NCI-H128 (cell line): ENCODE measurements at regions not wholly inside any gene's neighbourhood (a gene's known extent, or its start where the extent isn't known, plus 50 kb on each side); places are given as distances from the start of the nearest gene placed in this dataset.
"Not testable (repeated sequence)": the region's sequence is repeated elsewhere in the genome, so short reads cannot be mapped to it uniquely, and the experiment has no call there.

Experiments used
- DNase-seq: peaks from one replicate; lab custom pipeline; 2025; ENCODE audit not compliant: unreplicated experiment; lab: John Stamatoyannopoulos, UW

GRCh38 chr2:125588780-125589179 lies 1067.2 kb upstream of the GYPC start:
- DNase-seq = no peak

- no peak for DNase-seq
Measured at GRCh38 chr2:125591954-125592353, 1064.0 kb upstream of the GYPC start.

GRCh38 chr2:125593036-125593435 lies 1062.9 kb upstream of the GYPC start:
- DNase-seq = no peak

GRCh38 chr2:125596612-125597011 lies 1059.3 kb upstream of the GYPC start:
- no peak for DNase-seq

DNA sequence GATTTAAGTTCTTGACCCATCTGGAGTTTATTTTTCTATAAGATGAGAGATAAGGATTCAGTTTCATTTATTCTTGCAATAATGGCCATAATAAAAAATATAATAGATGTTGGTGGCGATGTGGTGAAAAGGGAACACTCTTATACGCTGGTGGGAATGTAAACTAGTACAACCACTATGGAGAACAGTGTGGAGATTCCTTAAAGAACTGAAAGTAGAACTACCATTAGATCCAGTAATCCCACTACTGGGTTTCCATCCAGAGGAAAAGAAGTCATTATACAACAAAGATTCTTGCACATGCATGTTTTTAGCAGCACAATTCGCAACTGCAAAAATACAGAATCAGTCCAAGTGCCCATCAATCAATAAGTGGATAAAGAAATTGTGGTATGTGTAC lies 1040.5 kb upstream of the GYPC start:
- DNase-seq = no peak

DNA sequence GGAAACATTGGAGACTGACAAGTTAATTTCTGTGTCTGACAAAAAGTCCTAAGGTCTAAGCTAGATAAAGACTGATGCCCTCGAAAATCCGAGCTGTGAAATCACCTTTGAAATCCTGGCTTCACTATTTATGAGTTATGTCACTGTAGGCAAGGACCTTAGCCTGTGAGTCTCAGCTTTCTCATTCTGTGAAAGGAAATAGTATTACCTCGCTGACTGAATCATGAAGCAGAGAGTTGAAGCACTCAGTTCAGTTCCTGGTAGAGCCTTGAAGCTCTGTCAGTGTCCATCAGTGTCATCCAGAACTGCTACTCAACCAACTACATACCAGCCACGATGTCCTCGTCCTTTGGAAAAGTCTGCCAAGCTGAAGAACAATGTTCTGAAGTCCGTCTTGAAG lies 1025.6 kb upstream of the GYPC start:
- no peak for DNase-seq

DNA sequence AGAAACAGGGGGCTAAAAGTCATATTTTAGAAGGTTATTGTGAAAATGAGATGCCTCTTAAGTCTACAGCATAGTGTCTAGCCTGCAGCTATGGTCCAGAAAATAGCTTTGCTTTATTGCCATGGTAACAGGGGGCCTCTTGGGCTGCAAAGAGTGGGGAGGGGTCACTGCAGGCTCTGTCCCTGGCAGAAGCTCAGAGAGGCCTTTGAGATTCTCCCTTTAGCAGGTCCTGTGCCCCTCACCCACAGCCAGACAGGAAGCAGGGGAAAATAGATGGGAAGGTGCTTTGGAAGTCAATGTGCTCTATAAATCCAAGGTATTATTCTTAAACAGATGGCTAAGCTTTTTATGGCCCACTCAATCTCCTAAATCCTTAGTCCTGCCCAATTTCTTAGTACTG lies 1021.3 kb upstream of the GYPC start:
- DNase-seq = no peak

DNA sequence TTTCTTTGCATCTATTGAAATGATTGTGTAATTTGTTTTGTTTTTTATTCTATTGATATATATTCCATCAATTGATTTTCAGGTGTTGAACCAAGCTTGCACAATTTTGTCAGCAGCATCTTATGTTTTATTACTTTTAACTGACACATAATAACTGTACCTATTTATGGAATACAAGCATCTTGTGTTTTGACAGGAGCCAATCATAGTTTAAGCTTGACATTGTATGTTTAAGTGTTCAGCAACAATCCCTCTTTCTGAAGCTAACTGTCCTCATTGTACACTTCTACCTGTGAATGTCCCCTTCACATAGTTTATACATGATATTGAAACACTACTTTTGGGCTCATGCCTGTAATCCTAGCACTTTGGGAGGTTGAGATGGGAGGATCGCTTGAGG lies 1017.6 kb upstream of the GYPC start:
- DNase-seq = no peak

DNA sequence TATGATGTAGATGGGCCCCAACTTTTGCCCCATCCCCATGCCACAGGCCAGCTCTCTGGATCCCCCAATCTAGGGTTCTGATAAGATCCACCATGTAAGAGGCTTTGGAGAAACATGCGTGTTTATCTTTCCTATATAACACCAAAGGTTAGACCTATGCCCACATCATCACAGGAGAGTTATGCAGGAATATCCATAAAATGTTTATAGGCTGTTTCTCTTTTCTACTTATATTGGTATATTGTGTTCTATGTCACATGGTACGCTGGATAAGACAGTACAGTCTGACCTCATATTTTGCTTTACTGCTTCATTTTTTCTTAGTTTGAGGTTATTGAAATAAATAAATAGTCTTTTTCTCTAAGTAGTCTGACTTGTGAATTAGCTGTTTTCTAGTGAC lies 1013.9 kb upstream of the GYPC start:
- DNase-seq = no peak

DNA sequence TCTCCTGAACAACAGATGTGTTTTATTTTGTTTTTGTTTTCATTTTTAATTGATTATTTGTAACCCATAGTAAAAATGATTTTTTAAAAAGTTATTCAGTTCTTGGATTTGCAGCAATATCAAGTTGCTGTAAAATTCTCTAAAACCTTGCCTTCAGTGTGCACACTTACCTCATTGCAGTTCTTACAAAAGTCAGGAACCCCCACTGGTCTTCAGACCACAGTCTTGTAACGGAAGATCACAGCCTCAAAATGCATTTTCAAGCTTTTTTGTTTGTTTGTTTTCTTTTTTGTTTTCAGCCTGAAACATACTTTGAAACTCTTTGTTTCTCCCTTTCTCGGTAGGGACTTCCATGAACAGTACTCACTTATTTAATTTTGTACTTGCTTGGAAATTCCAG lies 1012.8 kb upstream of the GYPC start:
- no peak for DNase-seq

DNA sequence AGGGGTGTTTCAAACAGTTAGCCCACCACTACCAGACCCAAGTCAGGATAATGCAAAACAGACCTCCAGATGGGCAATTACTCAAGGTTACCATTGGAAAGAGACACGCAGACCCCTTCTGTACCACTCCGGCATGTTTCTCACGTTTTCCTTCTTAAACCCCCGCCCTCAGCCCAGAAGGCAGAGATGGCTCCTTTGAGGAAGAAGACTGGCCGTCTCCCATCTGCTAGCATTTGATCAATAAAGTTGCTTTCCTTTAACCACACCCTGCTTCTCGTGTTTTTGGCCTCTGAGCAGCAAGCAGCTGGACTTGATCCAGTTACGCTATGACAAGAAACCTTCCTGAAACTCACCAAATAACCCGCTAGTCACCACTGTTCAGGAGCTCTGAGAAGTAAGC lies 1012.4 kb upstream of the GYPC start:
- DNase-seq = no peak

DNA sequence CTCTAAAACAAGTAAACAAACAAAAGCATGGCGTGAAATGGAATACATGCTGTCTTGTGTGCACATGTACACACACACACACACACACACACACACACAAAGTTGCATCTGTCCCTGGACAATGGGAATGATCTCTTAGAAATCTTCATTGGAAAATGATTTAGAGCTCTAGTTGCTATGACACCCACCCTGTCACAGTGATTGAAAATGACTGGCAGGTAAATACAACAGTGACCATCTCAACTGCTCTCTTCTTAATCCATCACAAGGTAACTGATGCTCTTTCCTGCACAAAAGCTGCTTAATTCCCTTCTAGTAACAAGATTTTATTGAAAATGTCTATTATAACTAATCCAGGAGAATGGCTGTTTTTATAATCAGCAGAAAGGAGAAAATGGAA lies 1011.7 kb upstream of the GYPC start:
- no peak for DNase-seq

DNA sequence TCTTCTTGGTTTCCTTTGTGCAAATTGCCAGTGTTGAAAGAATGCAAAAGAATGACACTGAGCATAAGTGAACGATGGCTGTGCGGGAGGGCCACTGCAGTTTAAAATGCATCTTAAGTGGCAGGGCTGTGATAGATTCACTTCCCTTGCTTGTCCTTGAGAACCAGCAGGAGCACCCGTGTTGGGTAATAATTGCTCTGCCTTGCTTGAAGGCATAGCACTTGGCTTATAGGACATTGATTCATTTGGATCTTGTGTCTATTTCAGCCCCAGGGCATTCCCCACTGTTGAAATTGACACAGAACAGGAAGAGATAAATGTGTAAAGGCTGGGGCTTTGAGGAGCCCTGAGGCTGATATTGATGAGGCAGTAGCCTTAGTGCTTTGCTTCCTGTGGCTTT lies 1003.7 kb upstream of the GYPC start:
- DNase-seq = no peak

DNA sequence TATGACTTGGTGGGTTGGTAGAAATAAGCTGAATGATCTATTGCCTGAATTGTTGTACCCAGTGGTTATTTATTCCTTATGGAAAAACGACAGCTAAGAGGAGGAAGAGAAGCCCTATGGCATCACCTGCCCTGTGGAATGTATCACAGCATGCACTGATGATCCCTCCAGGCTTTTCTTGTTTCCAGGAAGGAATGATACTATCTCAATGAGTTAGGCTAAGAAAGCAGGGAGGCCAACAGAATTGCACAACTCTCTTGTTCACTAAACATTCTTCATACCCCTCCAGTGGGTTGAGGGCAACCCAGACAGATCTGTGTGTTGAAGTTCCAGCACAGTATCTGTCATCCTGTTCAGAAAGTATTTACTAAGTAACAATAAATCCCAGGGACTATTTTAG lies 1001.7 kb upstream of the GYPC start:
- no peak for DNase-seq

GRCh38 chr2:125656190-125656589 lies 999.8 kb upstream of the GYPC start:
- DNase-seq = no peak

DNA sequence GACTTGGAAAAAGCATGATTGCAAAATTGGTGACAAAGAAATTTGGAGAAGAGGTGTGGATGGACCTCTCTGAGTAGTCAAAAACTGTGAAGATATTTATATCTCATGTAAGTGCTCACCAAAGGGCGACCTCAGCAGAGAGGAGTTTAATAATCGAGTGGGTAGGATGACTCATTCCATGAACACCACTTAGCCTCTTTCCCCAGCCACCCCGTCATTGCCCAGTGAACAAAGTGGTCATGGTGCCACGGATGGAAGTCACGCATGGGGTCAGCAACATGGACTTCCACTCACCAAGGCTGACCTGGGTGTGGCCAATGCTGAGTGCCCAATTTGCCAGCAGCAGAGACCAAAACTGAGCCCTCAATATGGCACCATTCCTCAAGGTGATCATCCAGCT lies 997.4 kb upstream of the GYPC start:
- no peak for DNase-seq

- not testable (repeated sequence) for DNase-seq
Measured at GRCh38 chr2:125660369-125660768, 995.6 kb upstream of the GYPC start.

- no peak for DNase-seq
Measured at GRCh38 chr2:125667630-125668029, 988.3 kb upstream of the GYPC start.

DNA sequence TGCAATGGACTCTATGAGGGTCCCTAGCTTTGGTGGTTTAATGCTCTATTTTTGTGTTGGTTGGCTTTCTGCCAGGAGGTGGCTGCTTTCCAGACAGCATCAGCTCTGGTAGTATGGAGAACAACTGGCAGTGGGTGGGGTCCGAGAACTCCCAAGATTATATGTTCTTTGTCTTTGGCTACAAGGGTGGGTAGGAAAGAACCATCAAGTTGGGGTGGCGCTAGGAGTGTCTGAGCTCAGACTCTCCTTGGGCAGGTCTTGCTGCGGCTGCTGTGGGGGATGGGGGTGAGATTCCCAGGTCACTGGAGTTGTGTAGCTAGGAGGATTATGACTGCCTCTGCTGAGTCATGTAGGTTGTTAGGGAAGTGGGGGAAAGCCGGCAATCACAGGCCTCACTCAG lies 976.1 kb upstream of the GYPC start:
- DNase-seq = no peak

GRCh38 chr2:125680809-125681208 lies 975.1 kb upstream of the GYPC start:
- DNase-seq = no peak

GRCh38 chr2:125681576-125681975 lies 974.4 kb upstream of the GYPC start:
- DNase-seq = no peak

- no peak for DNase-seq
Measured at GRCh38 chr2:125681976-125682805, 973.8 kb upstream of the GYPC start.

- no peak for DNase-seq
Measured at GRCh38 chr2:125684256-125684655, 971.7 kb upstream of the GYPC start.
